Inflammatory macrophage treated with lipopolysaccharide for 1 hour (primary cell): ENCODE measurements at regions not wholly inside any gene's neighbourhood (a gene's known extent, or its start where the extent isn't known, plus 50 kb on each side); places are given as distances from the start of the nearest gene placed in this dataset.
A peak's percentile ranks its signal among the peaks of the same experiment; 100 is the strongest.

Experiments used
- DNase-seq, 2 donors: peaks; one replicate each; pipeline ENCODE4 v3.0.0-alpha.2; 2020 to 2022

GRCh38 chr13:75231235-75231634, 250.7 kb downstream of the TBC1D4 start:
- no peak for DNase-seq

DNA sequence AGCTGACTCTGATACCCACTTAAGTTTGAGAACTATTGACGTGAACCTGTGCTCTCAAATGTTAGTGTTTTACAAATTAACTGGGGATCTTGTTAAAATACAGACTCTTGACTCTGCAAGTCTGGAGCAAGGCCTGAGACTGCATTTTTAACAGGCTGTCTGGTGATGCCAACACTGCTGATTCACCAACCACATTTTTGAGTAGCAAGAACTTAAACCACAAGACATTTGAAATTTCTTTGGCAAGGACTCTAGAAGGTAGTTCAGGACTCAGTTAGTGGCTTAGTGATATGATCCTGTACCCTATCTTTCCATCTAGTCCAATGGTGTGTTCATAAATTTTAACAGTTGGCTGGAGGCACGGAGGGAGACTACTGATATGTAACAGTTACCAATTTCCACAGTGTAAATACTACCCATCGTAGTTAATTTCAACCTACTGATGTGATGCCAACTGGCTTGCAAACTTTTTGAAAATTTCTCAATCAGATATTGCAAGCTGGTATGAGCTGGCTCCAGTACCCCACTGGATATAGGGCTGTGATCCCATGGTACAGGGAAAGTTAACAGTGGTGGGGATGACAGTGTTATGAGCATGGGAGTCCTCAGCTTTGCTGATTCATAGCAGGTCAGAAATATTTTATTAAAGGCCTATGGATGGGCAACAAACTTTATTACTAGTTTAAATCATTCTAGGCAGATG, 255.1 kb downstream of the TBC1D4 start:
- no peak for DNase-seq

GRCh38 chr13:75226092-75226491, 255.9 kb downstream of the TBC1D4 start:
- no peak for DNase-seq

GRCh38 chr13:75225288-75226032, 256.5 kb downstream of the TBC1D4 start:
- DNase-seq: no peak

GRCh38 chr13:75224053-75224742, 257.8 kb downstream of the TBC1D4 start:
- DNase-seq: no peak

GRCh38 chr13:75222031-75222430, 259.9 kb downstream of the TBC1D4 start:
- peak in 1 of 2 donors; percentile 5 for DNase-seq

DNA sequence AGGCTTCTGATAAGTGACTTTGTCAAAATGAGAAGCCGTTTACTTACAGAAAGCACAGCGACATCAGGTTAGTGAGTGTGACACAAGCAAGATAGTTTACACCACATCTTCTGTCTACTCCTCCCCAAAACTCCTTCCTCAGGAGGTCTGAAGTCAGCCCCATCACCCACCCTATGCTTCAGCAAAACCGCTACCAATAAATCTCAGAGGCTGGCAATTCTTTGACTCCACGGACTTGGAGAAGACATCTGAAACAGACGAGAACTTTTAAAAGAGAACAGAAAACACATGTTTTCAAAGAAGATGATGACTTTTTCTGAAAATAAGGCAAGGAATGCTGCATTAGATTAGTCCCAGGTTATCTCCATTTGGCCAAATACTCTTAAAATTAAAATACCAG, 261.1 kb downstream of the TBC1D4 start:
- DNase-seq: no peak

DNA sequence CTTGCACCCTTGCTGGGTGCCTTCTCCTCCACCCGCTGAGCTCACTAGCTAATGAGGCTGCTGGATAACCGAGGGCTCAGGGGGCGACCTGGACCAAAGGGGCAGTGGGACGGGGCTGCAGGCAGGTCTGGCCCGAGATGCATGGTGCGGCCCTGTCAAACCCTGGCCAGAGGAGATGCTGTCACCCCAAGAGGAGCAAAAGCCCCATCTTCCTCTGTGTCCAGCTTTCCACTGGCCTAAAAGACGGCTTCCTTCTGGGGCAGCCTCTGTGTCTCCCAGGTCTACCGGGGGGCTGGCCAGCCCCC, 261.8 kb downstream of the TBC1D4 start:
- DNase-seq: no peak

DNA sequence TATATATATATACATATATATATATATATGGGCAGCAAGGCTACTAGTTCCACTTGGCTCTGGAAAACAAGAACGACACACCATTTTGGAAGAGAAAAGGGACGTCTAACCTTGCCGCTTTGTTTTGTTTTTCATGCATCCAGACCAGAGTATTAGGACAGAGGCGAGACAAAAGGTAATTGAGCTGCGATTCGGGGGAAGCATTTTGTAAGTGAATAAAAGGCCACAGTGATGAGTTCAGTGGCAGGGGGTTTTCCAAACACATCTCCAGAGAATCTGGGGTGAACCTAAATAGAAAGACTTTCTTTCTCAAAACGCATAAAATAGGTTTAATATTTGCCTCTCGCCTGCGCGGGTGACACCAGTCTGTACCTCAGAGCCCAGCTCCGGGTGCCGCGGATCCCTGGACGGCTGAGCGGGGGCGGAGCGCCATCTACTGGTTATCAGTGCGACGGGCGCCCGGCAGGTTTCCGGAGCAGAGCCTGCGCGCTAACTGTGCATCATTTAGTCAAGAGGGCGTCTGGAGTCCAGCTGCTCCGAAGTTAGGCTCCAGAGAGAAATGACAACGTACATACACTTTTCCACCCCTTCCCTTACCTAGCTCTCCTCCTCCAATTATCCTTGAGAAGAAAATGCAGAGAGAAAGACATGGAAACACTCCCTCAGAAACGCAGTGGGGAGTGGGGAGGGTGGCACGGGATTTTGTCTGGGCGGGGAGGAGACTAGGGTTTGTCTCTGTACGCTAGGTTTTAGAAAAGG, 262.3 kb downstream of the TBC1D4 start:
- DNase-seq: peak; percentile 35 to 82

GRCh38 chr13:75217949-75218348, 264.0 kb downstream of the TBC1D4 start:
- no peak for DNase-seq

DNA sequence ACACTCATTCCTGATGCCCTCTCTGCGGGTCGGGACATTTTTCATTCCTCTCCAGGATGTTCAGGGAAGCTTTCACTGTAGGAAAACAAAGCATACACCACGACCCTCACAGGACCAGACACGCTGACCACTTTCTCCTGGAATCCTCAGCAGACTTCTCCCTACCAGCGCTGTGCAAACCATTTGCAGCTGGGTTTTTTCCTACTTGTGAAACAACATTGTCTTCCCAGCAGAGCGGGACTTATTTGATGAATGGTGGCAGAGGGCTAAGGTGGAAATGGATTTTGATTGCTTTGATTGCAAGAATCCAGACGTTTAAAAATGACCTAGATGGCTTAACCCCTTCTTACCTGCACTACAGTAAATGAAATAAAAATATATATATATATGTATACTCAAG, 265.9 kb downstream of the TBC1D4 start:
- DNase-seq: no peak

GRCh38 chr13:75214846-75215245, 267.1 kb downstream of the TBC1D4 start:
- no peak for DNase-seq

GRCh38 chr13:75202981-75203380, 279.0 kb downstream of the TBC1D4 start:
- DNase-seq: no peak

DNA sequence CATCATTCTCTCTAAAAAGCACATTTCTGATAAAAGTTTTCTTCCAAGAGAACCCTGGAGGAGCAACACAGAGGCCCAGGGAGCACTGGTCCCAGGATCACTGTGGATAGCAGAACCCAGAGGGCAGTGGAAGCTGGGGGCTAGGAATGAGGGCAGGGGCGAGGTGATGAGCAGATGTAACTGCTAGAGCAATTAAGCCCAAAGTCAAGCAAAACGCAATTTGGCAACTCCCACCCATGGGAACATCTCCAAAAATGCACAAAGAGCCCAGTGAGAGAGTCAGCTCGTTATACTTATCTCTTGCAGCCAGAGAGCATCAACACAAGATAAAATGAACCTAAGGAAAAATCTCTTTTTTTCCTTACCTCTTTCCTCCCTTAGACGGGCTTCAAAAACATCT, 284.2 kb downstream of the TBC1D4 start:
- DNase-seq: no peak

- no peak for DNase-seq
Measured at GRCh38 chr13:75196147-75196837, 285.7 kb downstream of the TBC1D4 start.

DNA sequence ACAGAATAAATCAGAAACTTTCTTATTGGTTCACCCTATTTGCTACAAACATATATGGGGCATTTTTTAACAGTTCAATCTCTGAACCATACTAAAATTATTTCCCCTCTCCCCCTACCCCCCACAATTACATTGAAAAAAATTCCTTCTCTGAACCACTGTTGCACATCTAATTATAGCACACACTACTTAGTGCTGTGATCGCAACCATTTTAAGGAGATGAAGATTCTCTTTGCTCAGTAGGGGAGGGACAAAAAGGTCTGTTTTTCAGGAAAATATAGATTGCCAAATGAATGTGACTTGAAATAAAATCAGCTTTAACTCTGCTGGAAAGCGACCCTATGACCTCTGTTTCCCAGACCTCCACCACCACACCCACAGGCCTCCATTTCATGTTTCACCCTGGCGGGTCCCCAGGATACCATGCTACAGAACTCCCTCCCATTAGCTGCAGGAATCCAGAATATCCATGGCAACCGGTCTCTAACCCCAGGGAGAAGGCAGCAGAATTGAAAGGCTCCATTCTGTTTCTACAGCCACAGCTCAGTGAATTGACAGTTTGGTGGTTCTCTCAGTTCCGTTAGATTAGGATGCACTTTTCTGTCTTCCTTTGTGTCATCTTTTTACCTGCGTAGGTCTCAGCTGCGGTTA, 286.3 kb downstream of the TBC1D4 start:
- no peak for DNase-seq

DNA sequence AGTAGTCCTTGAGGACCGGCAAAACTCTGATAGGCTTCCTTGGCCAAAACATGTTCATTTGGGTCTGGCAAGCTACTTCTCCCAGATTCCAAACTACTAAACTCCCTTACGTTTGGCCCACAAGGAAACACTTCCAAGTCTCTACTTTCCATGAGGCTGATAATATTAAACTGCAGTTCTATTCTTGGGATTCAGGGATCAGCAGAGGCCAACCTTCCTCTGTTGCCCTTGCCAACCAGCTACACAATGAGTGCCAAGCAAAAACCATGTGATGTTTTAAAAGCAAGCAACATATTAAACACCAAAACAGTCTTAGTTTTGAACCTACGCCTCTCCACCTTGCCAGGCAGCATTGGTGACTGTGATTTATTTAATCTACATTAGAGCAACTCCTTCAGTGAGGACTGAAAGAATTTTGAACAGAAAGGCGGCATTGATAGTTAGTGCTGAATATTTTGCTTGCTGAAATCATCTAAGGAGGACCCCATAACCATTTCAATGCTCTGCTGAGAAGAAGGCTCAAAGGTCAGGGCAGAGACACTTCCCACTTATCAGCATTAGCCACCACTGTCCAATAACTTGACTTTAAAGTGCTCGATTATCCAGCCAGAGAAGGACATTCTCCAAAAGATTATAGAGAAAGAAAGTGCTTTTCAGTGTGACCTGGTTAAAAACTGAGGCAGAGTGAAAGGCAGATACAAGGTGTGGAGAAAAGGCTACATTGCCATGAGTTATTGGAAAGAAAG, 287.1 kb downstream of the TBC1D4 start:
- no peak for DNase-seq

DNA sequence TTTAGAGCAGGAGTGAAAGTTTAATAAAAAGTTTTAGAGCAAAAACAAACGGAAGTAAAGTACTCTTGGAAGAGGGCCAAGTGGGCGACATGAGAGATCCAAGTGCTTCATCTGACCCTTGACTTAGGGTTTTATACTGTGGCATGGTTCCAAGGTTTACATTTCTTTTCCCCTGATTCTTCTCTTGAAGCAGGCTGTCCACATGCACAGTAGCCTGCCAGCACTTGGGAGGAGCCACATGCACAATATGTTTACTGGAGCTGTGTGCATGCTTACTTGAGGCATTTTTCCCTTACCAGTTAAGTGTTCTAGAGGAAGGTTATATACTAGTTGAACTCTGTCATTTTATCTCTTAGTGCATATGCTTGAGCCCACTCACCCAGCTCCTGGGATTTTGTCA, 295.6 kb downstream of the TBC1D4 start:
- no peak for DNase-seq

DNA sequence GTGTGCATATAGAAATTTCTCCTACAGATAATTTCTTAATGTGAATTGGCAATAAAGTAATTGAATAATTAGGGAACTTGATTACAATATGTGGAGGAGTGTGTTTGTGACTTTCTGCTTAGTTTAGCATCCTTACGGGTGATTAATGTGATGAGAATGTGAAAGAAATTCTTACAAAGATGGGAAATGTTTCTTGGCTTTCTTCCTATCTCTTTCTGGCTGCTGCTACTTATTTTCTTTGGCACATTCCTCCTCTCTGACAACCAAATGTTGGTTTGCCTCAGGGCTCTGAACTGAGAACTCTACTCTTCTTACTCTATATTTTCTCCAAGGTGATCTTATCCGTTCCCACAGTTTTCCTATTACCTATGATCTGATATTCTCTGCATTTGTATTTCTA, 300.1 kb downstream of the TBC1D4 start:
- DNase-seq: no peak

DNA sequence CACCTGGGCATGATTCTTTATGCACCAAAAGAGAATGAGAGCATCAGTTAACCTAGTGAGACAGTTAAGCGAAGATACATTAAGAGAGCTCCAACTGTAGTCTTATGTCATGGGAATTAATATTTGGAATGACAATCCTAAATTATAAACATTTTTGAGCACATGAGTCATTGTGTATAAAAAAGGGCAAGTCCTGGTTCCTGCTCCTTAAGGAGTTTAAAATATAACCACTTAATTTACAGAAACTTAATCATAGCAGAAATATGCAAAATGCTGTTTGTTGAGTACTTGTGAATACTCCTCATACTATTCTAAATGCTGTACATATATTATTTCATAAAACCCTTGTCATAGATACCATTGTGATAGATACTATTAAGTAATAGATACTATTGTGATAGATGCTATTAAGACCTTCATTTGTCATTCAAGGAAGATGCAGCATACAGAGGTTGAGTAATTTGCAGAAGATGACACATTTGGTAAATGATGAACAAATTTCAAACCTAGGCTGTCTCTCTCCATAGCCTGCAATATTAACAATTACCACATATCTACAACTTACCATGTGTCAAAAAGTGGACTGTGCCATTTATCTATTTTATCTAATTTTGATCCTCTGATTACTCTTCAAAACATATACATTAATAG, 301.0 kb downstream of the TBC1D4 start:
- DNase-seq: no peak

DNA sequence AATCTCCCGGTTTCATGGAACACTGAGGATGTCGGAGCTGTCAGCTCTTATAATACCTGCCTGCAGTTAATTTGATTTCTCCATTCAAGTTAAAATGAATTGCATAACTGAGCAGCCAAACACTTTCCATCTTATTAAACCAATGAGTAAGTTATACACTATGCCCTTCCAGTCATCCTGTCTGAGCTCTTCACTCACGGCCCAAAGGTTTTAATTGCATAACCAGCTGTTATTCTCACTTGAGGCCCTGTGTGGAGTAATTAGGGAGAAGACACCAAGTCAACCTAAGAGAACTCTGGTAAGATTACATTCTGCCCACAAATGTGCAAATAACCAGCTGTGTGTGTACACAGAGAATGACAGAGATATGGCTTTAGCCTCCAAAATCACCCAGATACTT, 303.5 kb downstream of the TBC1D4 start:
- no peak for DNase-seq
